ENCODE measurements at regions not wholly inside any gene's neighbourhood (a gene's known extent, or its start where the extent isn't known, plus 50 kb on each side); places are given as distances from the start of the nearest gene placed in this dataset.

- intact Hi-C loops (cut with DNase I) = no loop called here
- TF ChIP-seq, protein P1, sequence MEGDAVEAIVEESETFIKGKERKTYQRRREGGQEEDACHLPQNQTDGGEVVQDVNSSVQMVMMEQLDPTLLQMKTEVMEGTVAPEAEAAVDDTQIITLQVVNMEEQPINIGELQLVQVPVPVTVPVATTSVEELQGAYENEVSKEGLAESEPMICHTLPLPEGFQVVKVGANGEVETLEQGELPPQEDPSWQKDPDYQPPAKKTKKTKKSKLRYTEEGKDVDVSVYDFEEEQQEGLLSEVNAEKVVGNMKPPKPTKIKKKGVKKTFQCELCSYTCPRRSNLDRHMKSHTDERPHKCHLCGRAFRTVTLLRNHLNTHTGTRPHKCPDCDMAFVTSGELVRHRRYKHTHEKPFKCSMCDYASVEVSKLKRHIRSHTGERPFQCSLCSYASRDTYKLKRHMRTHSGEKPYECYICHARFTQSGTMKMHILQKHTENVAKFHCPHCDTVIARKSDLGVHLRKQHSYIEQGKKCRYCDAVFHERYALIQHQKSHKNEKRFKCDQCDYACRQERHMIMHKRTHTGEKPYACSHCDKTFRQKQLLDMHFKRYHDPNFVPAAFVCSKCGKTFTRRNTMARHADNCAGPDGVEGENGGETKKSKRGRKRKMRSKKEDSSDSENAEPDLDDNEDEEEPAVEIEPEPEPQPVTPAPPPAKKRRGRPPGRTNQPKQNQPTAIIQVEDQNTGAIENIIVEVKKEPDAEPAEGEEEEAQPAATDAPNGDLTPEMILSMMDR (IDR thresholded peaks at IDR 0.05) = no peak
- DNase-seq (no peak), ATAC-seq (no peak)
- Histone ChIP-seq H3K9me3 (no peaks in the 10 kb centered on the region), H3K27me3 (no peaks in the 10 kb centered on the region), H3K36me3 (no peaks in the 10 kb centered on the region), H3K4me3 (no peak overlapping the region), H3K4me1 (no peaks in the 10 kb centered on the region), H3K27ac (no peak overlapping the region)
Observed at GRCh38 chr3:139260793-139261736, 82.8 kb upstream of the MRPS22 start.

GRCh38 chr3:139261754-139262586 lies 81.8 kb upstream of the MRPS22 start:
- no peaks in the 10 kb centered on the region for H3K9me3 ChIP-seq
- no peaks in the 10 kb centered on the region for H3K36me3 ChIP-seq
- H3K27ac ChIP-seq = no peak overlapping the region
- H3K4me1 ChIP-seq = no peaks in the 10 kb centered on the region
- TF ChIP-seq, protein P1 (IDR thresholded peaks at IDR 0.05) = no peak
- H3K4me3 ChIP-seq = no peak overlapping the region
- no peaks in the 10 kb centered on the region for H3K27me3 ChIP-seq
- intact Hi-C loops (cut with DNase I) = no loop called here
- no peak for ATAC-seq
- DNase-seq = no peak

DNA sequence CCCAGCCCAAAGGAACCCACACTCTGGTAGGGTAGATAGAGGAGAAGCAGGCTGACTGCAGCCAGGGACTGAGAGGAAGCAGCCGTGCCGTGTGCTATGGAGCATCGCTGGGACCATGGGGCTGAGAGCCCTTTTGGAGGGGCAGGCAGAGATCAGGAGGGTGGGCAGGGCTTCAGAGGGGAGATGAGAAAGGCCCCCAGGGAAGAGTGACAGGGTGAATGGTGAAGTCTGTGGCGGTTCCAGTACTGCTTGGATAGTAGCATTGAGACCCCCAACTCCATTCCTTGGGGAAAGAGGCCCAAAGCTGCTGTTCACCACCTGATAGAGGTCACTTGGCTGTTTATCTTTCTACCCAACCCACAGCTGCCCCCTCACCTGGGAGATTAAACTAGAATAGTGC lies 80.0 kb upstream of the MRPS22 start:
- intact Hi-C loops (cut with DNase I) = no loop called here
- no peaks in the 10 kb centered on the region for H3K36me3 ChIP-seq
- H3K4me3 ChIP-seq = no peak overlapping the region
- ATAC-seq (no peak), DNase-seq (no peak)
- H3K9me3 ChIP-seq = no peaks in the 10 kb centered on the region
- TF ChIP-seq, protein P1 (IDR thresholded peaks at IDR 0.05) = no peak
- no peaks in the 10 kb centered on the region for H3K27me3 ChIP-seq
- no peak overlapping the region for H3K27ac ChIP-seq
- H3K4me1 ChIP-seq = no peaks in the 10 kb centered on the region

DNA sequence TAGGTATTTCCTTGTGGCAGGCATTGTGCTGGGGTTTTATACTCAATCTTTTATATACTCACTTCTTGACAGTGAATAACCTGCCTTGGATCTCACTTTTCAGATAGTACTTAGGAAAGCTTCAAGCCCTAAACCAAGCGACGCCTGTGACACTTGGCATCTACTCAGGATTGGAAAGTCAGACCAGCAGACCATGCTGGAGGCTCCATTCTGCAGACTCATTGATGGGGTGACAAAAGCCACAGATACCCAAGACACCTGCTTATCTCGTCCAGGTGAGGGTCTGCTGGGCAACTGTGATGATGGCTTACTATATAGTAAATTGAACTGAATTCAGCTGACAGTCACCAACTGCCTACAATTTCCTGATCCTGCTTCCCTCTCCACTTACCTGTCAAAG lies 79.4 kb upstream of the MRPS22 start:
- Histone ChIP-seq H3K27ac (no peak overlapping the region), H3K9me3 (no peaks in the 10 kb centered on the region), H3K4me1 (no peaks in the 10 kb centered on the region), H3K4me3 (no peak overlapping the region), H3K27me3 (no peaks in the 10 kb centered on the region), H3K36me3 (no peaks in the 10 kb centered on the region)
- TF ChIP-seq, protein P1 (IDR thresholded peaks at IDR 0.05) = no peak
- intact Hi-C loops (cut with DNase I) = no loop called here
- ATAC-seq (no peak), DNase-seq (no peak)

DNA sequence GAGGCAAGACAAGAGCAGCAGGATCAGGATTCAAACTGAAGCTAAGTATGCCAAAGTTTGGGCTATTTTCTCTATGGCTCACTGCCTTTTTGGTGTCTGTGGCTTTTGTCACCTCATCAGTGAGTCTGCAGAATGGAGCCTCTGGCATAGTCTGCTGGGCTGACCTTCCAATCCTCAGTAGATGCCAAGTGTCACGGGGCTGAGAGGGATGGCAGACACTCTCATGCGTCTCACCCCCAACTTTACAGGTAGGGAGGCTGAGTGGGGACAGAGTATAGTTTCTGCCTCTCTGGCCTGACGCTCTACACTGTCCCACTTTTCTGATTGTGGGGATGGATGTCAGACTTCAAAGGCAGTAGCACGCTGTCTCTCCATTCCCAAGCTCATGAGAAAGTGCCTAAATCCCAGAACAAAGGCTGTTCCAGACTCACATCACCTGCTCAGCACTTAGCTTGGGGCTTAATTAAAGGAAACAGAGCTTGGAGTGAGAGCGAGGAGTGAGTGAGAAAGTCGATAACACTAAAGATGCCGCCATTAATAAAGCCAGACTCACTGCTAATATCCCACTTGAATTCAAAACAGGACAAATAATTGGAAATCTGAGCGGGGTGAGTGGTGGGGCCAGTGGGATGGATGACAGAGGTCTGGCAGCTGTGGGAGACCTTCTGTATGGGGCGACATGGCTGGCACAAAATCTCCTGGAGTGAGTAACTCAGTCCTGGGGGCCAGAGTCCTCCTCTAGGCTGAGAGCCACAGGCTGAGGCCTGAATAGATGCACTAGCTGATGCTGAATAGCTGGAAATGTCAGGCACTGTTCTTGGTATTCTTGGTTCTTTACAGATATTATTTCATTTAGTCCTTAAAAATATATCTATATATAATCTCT lies 78.4 kb upstream of the MRPS22 start:
- TF ChIP-seq, protein P1 (IDR thresholded peaks at IDR 0.05) = no peak
- ATAC-seq (no peak), DNase-seq (no peak)
- Histone ChIP-seq H3K27ac (no peak overlapping the region), H3K4me3 (no peak overlapping the region), H3K4me1 (no peaks in the 10 kb centered on the region), H3K27me3 (no peaks in the 10 kb centered on the region), H3K36me3 (no peaks in the 10 kb centered on the region), H3K9me3 (no peaks in the 10 kb centered on the region)
- intact Hi-C loops (cut with DNase I) = no loop called here

Data from upper lobe of right lung (tissue), 1 donor.